ENCODE measurements at regions not wholly inside any gene's neighbourhood (a gene's known extent, or its start where the extent isn't known, plus 50 kb on each side); places are given as distances from the start of the nearest gene placed in this dataset.

GRCh38 chr14:54127526-54127925 is 170.9 kb upstream of the BMP4 start:
- peak in 1 of 2 donors; percentile 47 for DNase-seq (ENCODE audit: low read depth in 2 of 2)

- DNase-seq (ENCODE audit: low read depth in 2 of 2) = no peak
Observed at GRCh38 chr14:54129850-54130640, 173.4 kb upstream of the BMP4 start.

- DNase-seq (ENCODE audit: low read depth in 2 of 2) = no peak
Observed at GRCh38 chr14:54132496-54132895, 175.9 kb upstream of the BMP4 start.

- no peak for DNase-seq (ENCODE audit: low read depth in 2 of 2)
Observed at GRCh38 chr14:54133896-54134295, 177.3 kb upstream of the BMP4 start.

GRCh38 chr14:54135804-54136280 is 179.2 kb upstream of the BMP4 start:
- no peak for DNase-seq (ENCODE audit: low read depth in 2 of 2)

- no peak for DNase-seq (ENCODE audit: low read depth in 2 of 2)
Observed at GRCh38 chr14:54136894-54137613, 180.4 kb upstream of the BMP4 start.

GRCh38 chr14:54137614-54137961 is 181.0 kb upstream of the BMP4 start:
- DNase-seq (ENCODE audit: low read depth in 2 of 2) = no peak

- no peak for DNase-seq (ENCODE audit: low read depth in 2 of 2)
Observed at GRCh38 chr14:54138024-54138353, 181.4 kb upstream of the BMP4 start.

GRCh38 chr14:54138354-54139038 is 181.9 kb upstream of the BMP4 start:
- DNase-seq (ENCODE audit: low read depth in 2 of 2) = no peak

GRCh38 chr14:54140551-54140950 is 183.9 kb upstream of the BMP4 start:
- DNase-seq (ENCODE audit: low read depth in 2 of 2) = no peak

GRCh38 chr14:54146601-54147000 is 190.0 kb upstream of the BMP4 start:
- DNase-seq (ENCODE audit: low read depth in 2 of 2) = peak in 1 of 2 donors; percentile 17

- peak; percentile 4 to 92 for DNase-seq (ENCODE audit: low read depth in 2 of 2)
Observed at GRCh38 chr14:54147282-54147681, 190.7 kb upstream of the BMP4 start.

GRCh38 chr14:54147758-54148157 is 191.1 kb upstream of the BMP4 start:
- no peak for DNase-seq (ENCODE audit: low read depth in 2 of 2)

- peak in 1 of 2 donors; percentile 26 for DNase-seq (ENCODE audit: low read depth in 2 of 2)
Observed at GRCh38 chr14:54148251-54148650, 191.6 kb upstream of the BMP4 start.

- no peak for DNase-seq (ENCODE audit: low read depth in 2 of 2)
Observed at GRCh38 chr14:54152351-54152750, 195.7 kb upstream of the BMP4 start.

GRCh38 chr14:54166049-54166950 is 209.7 kb upstream of the BMP4 start:
- DNase-seq (ENCODE audit: low read depth in 2 of 2) = peak in 1 of 2 donors; percentile 41

GRCh38 chr14:54168489-54168888 is 211.9 kb upstream of the BMP4 start:
- no peak for DNase-seq (ENCODE audit: low read depth in 2 of 2)

GRCh38 chr14:54169254-54169924 is 212.8 kb upstream of the BMP4 start:
- DNase-seq (ENCODE audit: low read depth in 2 of 2) = peak; percentile 66 to 89

- DNase-seq (ENCODE audit: low read depth in 2 of 2) = no peak
Observed at GRCh38 chr14:54170301-54170700, 213.7 kb upstream of the BMP4 start.

- no peak for DNase-seq (ENCODE audit: low read depth in 2 of 2)
Observed at GRCh38 chr14:54172114-54172513, 215.5 kb upstream of the BMP4 start.

- DNase-seq (ENCODE audit: low read depth in 2 of 2) = no peak
Observed at GRCh38 chr14:54172562-54172961, 215.9 kb upstream of the BMP4 start.

Data from dermis microvascular lymphatic vessel endothelial cell (primary cell).